ENCODE measurements at regions not wholly inside any gene's neighbourhood (a gene's known extent, or its start where the extent isn't known, plus 50 kb on each side); places are given as distances from the start of the nearest gene placed in this dataset.
"Not testable (repeated sequence)": the region's sequence is repeated elsewhere in the genome, so short reads cannot be mapped to it uniquely, and the experiment has no call there.

DNA sequence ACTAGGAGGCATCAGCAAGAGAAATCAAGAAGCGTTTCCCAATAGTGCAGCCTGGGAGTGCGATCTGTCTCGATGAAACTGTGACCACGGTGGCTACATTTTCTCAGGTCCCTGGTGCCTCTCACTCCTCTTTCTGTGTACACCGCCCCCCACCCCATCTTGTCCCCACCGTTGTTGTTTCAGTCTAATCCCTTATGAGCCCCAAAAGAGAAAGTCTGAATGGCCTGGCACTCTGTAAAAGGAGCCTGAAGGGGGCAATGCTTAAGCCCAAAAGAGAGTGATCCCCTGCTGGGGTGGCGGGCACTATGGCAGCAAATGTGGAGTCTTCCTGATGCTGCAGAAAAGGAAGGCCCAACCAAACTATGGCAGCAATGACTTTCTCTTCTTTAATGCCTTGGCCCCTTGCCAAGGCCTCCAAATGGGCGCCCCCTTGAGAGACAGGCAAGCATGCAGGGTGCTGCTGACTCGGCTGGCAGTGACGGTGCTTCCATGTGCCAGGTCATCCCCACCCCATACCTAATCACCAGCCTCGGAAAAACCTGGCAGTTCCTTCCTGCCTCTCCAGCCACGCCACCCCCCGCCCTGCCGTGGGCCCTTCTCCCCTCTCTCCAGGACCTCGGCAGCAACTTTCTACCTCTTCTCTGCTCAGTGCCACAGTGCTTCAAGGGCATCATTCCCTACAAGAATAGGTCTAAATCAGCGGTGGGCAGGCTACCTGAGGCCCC lies 123.0 kb downstream of the CYP26B1 start:
- ATAC-seq (ENCODE audit: low read depth) (no peak), DNase-seq (no peak)
- Mint-ChIP-seq H3K27me3 (peaks cover 2% of the 10 kb centered on the region), H3K4me3 (no peak overlapping the region), H3K36me3 (ENCODE audit: low read depth) (no peaks in the 10 kb centered on the region), H3K4me1 (no peaks in the 10 kb centered on the region), H3K27ac (no peak overlapping the region), H3K9me3 (no peaks in the 10 kb centered on the region)
- ChIA-PET CTCF (no interaction called here), POLR2A (no interaction called here)
- intact Hi-C loops (cut with micrococcal nuclease): no loop called here
- TF ChIP-seq, protein P1, sequence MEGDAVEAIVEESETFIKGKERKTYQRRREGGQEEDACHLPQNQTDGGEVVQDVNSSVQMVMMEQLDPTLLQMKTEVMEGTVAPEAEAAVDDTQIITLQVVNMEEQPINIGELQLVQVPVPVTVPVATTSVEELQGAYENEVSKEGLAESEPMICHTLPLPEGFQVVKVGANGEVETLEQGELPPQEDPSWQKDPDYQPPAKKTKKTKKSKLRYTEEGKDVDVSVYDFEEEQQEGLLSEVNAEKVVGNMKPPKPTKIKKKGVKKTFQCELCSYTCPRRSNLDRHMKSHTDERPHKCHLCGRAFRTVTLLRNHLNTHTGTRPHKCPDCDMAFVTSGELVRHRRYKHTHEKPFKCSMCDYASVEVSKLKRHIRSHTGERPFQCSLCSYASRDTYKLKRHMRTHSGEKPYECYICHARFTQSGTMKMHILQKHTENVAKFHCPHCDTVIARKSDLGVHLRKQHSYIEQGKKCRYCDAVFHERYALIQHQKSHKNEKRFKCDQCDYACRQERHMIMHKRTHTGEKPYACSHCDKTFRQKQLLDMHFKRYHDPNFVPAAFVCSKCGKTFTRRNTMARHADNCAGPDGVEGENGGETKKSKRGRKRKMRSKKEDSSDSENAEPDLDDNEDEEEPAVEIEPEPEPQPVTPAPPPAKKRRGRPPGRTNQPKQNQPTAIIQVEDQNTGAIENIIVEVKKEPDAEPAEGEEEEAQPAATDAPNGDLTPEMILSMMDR (IDR thresholded peaks at IDR 0.05): no peak

DNA sequence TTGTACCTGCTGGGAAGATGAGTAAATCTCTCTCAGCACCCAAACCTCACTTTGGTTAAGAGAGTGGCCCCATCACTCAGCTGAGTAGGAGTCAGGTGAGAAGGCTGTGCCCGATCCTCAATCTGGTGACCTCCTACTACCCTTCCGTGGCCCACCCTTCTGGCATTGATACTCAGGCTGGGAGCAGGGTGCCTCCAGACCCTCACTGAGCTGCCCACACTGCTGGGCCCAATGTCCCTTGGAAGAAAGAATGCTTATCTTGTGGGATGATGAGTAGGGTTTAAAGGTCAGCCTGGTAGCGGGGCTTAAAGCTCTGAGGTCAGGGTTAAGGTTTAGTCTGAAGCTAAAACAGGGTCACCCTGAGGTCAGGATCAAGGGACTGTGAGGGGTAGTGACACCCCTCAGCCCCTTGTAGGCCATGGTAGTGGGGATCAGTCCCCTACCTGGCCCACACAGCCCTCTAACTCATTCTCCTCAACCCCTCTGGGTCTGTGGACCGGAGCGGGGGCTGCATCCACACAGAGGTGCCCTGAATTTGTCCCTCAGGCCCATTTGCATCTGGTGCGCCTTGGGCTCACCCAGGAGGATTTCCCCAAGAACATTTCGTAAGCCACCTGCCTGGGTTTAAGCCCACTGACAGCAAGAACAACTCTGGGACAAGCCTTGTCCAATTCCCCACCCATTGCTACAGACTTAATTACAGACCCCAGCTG lies 123.8 kb downstream of the CYP26B1 start:
- H3K4me1 Mint-ChIP-seq: no peaks in the 10 kb centered on the region
- H3K36me3 Mint-ChIP-seq (ENCODE audit: low read depth): no peaks in the 10 kb centered on the region
- ChIA-PET POLR2A (no interaction called here), CTCF (no interaction called here)
- no peak overlapping the region for H3K4me3 Mint-ChIP-seq
- no peak for ATAC-seq (ENCODE audit: low read depth)
- DNase-seq: no peak
- peaks cover 2% of the 10 kb centered on the region for H3K27me3 Mint-ChIP-seq
- no peak overlapping the region for H3K27ac Mint-ChIP-seq
- intact Hi-C loops (cut with micrococcal nuclease): no loop called here
- H3K9me3 Mint-ChIP-seq: no peaks in the 10 kb centered on the region
- TF ChIP-seq, protein P1 (IDR thresholded peaks at IDR 0.05): no peak

GRCh38 chr2:72021371-72021770 lies 126.3 kb downstream of the CYP26B1 start:
- H3K4me3 Mint-ChIP-seq; POLR2A ChIA-PET; ATAC-seq (ENCODE audit: low read depth); H3K4me1 Mint-ChIP-seq; intact Hi-C loops (cut with micrococcal nuclease); H3K9me3 Mint-ChIP-seq; DNase-seq; H3K27me3 Mint-ChIP-seq; H3K36me3 Mint-ChIP-seq (ENCODE audit: low read depth); CTCF ChIA-PET; H3K27ac Mint-ChIP-seq: not testable (repeated sequence)

DNA sequence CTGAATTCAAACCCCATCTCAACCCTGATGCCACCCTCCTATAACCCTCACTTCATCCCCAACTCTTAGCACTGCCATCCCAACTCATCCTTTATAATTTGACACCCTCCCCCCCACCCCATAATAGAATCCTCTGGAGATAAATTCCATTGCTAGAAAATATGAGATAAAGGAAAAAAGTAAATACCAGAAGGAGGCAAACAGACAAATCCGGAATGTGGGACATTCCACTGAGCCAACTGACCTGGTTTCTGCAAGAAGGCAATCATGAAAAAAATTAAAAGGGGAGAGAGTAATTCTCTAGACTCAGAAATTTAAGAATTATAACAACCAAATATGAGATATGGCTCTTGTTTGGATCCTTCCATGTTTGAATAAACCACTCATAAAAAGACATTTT lies 132.4 kb downstream of the CYP26B1 start:
- CTCF ChIA-PET: no interaction called here
- H3K4me1 Mint-ChIP-seq: no peaks in the 10 kb centered on the region
- H3K9me3 Mint-ChIP-seq: no peaks in the 10 kb centered on the region
- H3K36me3 Mint-ChIP-seq (ENCODE audit: low read depth): no peaks in the 10 kb centered on the region
- H3K4me3 Mint-ChIP-seq: no peak overlapping the region
- ATAC-seq (ENCODE audit: low read depth): no peak
- POLR2A ChIA-PET: no interaction called here
- no peak overlapping the region for H3K27ac Mint-ChIP-seq
- no peak for DNase-seq
- intact Hi-C loops (cut with micrococcal nuclease): no loop called here
- TF ChIP-seq, protein P1 (IDR thresholded peaks at IDR 0.05): no peak
- no peaks in the 10 kb centered on the region for H3K27me3 Mint-ChIP-seq

DNA sequence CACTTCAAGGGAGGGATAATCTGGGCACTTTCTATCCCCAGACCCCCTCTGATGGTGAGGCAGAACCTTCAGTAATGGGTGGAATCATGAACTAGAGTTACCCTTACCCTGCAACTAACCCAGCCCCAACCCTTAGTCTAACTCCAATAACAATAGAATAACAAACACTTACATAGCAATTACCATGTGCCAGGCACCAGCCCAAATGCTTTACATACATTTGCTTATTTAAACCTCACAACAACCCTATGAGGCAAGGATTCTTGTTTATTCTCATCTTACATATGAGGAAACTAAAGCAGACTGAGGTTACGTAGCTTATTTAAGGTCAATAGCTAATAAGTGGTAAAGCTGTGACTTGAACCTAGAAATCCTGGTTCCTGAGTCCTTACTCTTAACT lies 132.8 kb downstream of the CYP26B1 start:
- POLR2A ChIA-PET: no interaction called here
- Mint-ChIP-seq H3K36me3 (ENCODE audit: low read depth) (no peaks in the 10 kb centered on the region), H3K4me1 (no peaks in the 10 kb centered on the region), H3K9me3 (no peaks in the 10 kb centered on the region), H3K4me3 (no peak overlapping the region), H3K27ac (no peak overlapping the region), H3K27me3 (no peaks in the 10 kb centered on the region)
- TF ChIP-seq, protein P1 (IDR thresholded peaks at IDR 0.05): no peak
- DNase-seq: no peak
- CTCF ChIA-PET: no interaction called here
- no peak for ATAC-seq (ENCODE audit: low read depth)
- intact Hi-C loops (cut with micrococcal nuclease): no loop called here

Data from activated B cell treated with CpG ODN at 0.5 μM for 24 hours (primary cell).